ENCODE measurements at regions not wholly inside any gene's neighbourhood (a gene's known extent, or its start where the extent isn't known, plus 50 kb on each side); places are given as distances from the start of the nearest gene placed in this dataset.

DNA sequence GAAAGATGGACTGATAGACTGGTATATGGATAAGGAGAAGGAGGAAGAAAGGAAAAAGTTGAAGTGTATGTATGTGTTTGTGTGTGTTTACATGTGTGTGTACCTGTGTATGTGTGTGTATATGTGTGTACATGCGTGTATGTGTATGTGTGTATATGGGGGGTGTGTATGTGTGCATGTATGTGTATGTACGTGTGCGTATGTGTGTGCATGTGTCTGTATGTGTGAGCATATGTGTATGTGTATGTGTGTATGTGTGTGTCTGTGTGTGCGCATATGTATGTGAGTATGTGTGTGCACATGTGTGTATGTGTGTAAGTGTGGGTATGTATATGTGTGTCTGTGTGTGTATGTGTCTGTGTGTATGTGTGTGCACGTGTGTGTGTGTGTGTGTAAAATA, 101.5 kb upstream of the KLHL13 start:
- TF ChIP-seq, protein P1, sequence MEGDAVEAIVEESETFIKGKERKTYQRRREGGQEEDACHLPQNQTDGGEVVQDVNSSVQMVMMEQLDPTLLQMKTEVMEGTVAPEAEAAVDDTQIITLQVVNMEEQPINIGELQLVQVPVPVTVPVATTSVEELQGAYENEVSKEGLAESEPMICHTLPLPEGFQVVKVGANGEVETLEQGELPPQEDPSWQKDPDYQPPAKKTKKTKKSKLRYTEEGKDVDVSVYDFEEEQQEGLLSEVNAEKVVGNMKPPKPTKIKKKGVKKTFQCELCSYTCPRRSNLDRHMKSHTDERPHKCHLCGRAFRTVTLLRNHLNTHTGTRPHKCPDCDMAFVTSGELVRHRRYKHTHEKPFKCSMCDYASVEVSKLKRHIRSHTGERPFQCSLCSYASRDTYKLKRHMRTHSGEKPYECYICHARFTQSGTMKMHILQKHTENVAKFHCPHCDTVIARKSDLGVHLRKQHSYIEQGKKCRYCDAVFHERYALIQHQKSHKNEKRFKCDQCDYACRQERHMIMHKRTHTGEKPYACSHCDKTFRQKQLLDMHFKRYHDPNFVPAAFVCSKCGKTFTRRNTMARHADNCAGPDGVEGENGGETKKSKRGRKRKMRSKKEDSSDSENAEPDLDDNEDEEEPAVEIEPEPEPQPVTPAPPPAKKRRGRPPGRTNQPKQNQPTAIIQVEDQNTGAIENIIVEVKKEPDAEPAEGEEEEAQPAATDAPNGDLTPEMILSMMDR (conservative IDR thresholded peaks at IDR 0.05 in 1 of 2, IDR thresholded peaks at IDR 0.05 in 1 of 2; ENCODE audit: extremely low read depth in 1 of 2, insufficient read depth in 1 of 2, low read depth in 1 of 2, low read length in 2 of 2): no peak
- TF ChIP-seq EZH2 (IDR thresholded peaks at IDR 0.05; ENCODE audit: borderline replicate concordance, low read length): no peak
